Gastroesophageal sphincter (tissue), 3 donors: ENCODE measurements at regions not wholly inside any gene's neighbourhood (a gene's known extent, or its start where the extent isn't known, plus 50 kb on each side); places are given as distances from the start of the nearest gene placed in this dataset.

Source experiments
- CTCF ChIP-seq, 4 experiments: fragments of 200-600 bp in 2 of 4; fragments of 450-650 bp in 2 of 4; sonication (generic) in 1 of 4; IDR thresholded peaks; one replicate each; pipeline ENCODE4 v1.5.1; 2017 to 2019; ENCODE audit warnings: antibody characterized with exemption in 4 of 4, mild to moderate bottlenecking in 2 of 4, moderate library complexity in 2 of 4
- EP300 ChIP-seq: sonication (generic); formaldehyde crosslinking; IDR thresholded peaks from one replicate; pipeline ENCODE4 v1.6.1; 2017; ENCODE audit warnings: antibody characterized with exemption, mild to moderate bottlenecking
- POLR2A ChIP-seq, 2 donors: fragments of 450-650 bp; IDR thresholded peaks; one replicate each; pipeline ENCODE4 v1.6.1; 2017; ENCODE audit warnings: antibody characterized with exemption in 2 of 2, mild to moderate bottlenecking in 2 of 2, moderate library complexity in 1 of 2
- POLR2AphosphoS5 ChIP-seq: sonication (generic); formaldehyde crosslinking; IDR thresholded peaks from one replicate; pipeline ENCODE4 v1.6.1; 2017; ENCODE audit warnings: antibody characterized with exemption

- TF ChIP-seq CTCF (IDR thresholded peaks at IDR 0.05) (no peak), POLR2A (IDR thresholded peaks at IDR 0.05) (no peak), EP300 (no peak), POLR2AphosphoS5 (no peak)
Measured at GRCh38 chrX:74195605-74196004, 108.4 kb upstream of the ZCCHC13 start.
